GM23248 (cell line): ENCODE measurements at regions not wholly inside any gene's neighbourhood (a gene's known extent, or its start where the extent isn't known, plus 50 kb on each side); places are given as distances from the start of the nearest gene placed in this dataset.

Experiments used
- EZH2 ChIP-seq: fragments of 200-600 bp; sonication (generic); IDR thresholded peaks from 2 replicates; pipeline ENCODE4 v1.6.1; 2018; ENCODE audit warnings: antibody characterized with exemption, mild to moderate bottlenecking; ENCODE audit not compliant: insufficient read depth, poor library complexity, severe bottlenecking
- EZH2phosphoT487 ChIP-seq: fragments of 200-600 bp; sonication (generic); IDR thresholded peaks from 2 replicates; pipeline ENCODE4 v1.6.1; 2018; ENCODE audit warnings: antibody characterized with exemption, moderate library complexity, mild to moderate bottlenecking, low read depth; ENCODE audit not compliant: insufficient read depth

GRCh38 chr10:84825330-84825729, 496.9 kb downstream of the CCSER2 start:
- TF ChIP-seq EZH2 (no peak), EZH2phosphoT487 (no peak)
